Kidney (tissue), 13 donors: ENCODE measurements at regions not wholly inside any gene's neighbourhood (a gene's known extent, or its start where the extent isn't known, plus 50 kb on each side); places are given as distances from the start of the nearest gene placed in this dataset.

Experiments
- DNase-seq, 5 donors: peaks; one replicate each; pipeline ENCODE4 v3.0.0-alpha.2; 2013 to 2020
- FAIRE-seq: peaks from 2 replicates; lab custom pipeline; 2012; peaks lifted over from hg19 to GRCh38; lab: Jason Lieb, UNC
- H3K27ac ChIP-seq, 2 donors: one replicate each; pipeline ENCODE4 v1.7.0; 2013; ENCODE audit warnings: low read depth in 2 of 2, low read length in 2 of 2, inconsistent platforms in 1 of 2
- H3K27me3 ChIP-seq: one replicate; pipeline ENCODE4 v1.7.1; 2013; ENCODE audit warnings: low read length, inconsistent platforms; ENCODE audit not compliant: control insufficient read depth, insufficient read depth
- H3K36me3 ChIP-seq, 3 donors: one replicate each; pipeline versions ENCODE4 v1.7.0 to v1.7.1; 2013; ENCODE audit warnings: low read length in 3 of 3, control low read depth in 1 of 3, inconsistent platforms in 1 of 3; ENCODE audit not compliant: insufficient read depth in 3 of 3, control insufficient read depth in 2 of 3
- H3K4me1 ChIP-seq, 3 donors: one replicate each; pipeline versions ENCODE4 v1.7.0 to v1.7.1; 2013; ENCODE audit warnings: low read length in 3 of 3, inconsistent platforms in 1 of 3, low read depth in 1 of 3; ENCODE audit not compliant: control insufficient read depth in 2 of 3, insufficient read depth in 2 of 3
- H3K4me3 ChIP-seq, 3 donors: one replicate each; pipeline versions ENCODE4 v1.7.0 to v1.8.1; 2013; ENCODE audit warnings: low read length in 3 of 3, control low read depth in 1 of 3, inconsistent platforms in 1 of 3
- H3K9ac ChIP-seq, 3 donors: one replicate each; pipeline versions ENCODE4 v1.7.0 to v1.7.1; 2013; ENCODE audit warnings: low read length in 3 of 3, control low read depth in 1 of 3, inconsistent platforms in 1 of 3
- H3K9me3 ChIP-seq, 3 donors: one replicate each; pipeline versions ENCODE4 v1.7.0 to v1.7.1; 2013; ENCODE audit warnings: low read length in 3 of 3, control low read depth in 1 of 3, inconsistent platforms in 1 of 3; ENCODE audit not compliant: control insufficient read depth in 2 of 3, insufficient read depth in 1 of 3
- intact Hi-C: fragments of 100-400 bp; cut with DNase I; formaldehyde crosslinking; loops from one replicate; pipeline ENCODE4 v1.11.1; 2022
- TF ChIP-seq, protein P1 (sequence below): IDR thresholded peaks from 3 replicates; pipeline ENCODE4 v1.5.1; 2012; ENCODE audit warnings: mild to moderate bottlenecking, moderate library complexity, borderline replicate concordance; ENCODE audit not compliant: insufficient read depth; ENCODE audit errors: extremely low read depth
- donor health status: control.
- donor health status: control.
- donor health status: control.
- donor health status: control.
- donor health status: control.
- donor health status: DM: yes; HTN: yes; CAD: no.
- donor health status: Normal renal cell carcinoma (clear cell type).

DNA sequence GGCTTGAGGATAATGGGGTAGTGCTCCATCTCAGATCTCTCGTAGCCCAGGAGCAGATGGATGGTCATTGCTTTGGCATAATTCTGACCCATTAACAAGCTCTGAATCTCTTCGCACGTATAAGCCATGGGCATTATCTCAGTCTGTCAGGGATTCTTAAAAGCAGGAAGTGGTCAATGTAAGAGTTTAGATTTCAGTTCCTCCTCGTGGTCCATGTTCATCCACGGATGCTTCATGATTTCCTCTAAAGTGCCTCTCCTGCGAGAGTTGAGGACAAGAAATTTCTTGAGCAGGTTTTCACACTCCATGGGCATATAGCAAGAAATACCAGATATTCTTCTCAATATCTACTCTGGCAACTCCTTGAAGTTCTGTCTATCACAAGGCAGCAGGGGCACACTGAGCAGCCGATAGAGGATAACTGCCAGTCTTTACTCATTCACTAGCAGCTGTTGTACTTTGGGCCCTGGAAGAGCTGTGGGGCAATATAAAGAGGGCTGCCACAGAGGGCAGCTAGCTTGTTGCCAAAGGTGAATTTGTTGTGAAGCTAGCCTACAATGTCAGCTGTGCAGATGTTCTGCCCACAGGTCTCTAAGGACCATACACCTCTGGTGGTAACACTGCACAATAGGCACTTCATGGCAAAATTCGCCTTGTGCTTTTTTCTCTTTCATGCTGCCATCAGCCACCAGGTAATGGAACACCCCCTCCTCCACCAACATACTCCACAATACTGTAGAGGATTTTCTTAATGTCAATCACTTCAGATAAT lies 52.0 kb upstream of the WDR17 start:
- intact Hi-C loops, result no loop called here
- TF ChIP-seq, protein P1, sequence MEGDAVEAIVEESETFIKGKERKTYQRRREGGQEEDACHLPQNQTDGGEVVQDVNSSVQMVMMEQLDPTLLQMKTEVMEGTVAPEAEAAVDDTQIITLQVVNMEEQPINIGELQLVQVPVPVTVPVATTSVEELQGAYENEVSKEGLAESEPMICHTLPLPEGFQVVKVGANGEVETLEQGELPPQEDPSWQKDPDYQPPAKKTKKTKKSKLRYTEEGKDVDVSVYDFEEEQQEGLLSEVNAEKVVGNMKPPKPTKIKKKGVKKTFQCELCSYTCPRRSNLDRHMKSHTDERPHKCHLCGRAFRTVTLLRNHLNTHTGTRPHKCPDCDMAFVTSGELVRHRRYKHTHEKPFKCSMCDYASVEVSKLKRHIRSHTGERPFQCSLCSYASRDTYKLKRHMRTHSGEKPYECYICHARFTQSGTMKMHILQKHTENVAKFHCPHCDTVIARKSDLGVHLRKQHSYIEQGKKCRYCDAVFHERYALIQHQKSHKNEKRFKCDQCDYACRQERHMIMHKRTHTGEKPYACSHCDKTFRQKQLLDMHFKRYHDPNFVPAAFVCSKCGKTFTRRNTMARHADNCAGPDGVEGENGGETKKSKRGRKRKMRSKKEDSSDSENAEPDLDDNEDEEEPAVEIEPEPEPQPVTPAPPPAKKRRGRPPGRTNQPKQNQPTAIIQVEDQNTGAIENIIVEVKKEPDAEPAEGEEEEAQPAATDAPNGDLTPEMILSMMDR, result no peak
- no peaks in the 10 kb centered on the region for H3K9me3 ChIP-seq
- FAIRE-seq (no peak), DNase-seq (no peak)
- no peak overlapping the region for H3K9ac ChIP-seq
- no peak overlapping the region for H3K27ac ChIP-seq
- no peak overlapping the region for H3K4me3 ChIP-seq
- H3K4me1 ChIP-seq, result no peaks in the 10 kb centered on the region
- H3K27me3 ChIP-seq, result no peaks in the 10 kb centered on the region
- H3K36me3 ChIP-seq, result no peaks in the 10 kb centered on the region

DNA sequence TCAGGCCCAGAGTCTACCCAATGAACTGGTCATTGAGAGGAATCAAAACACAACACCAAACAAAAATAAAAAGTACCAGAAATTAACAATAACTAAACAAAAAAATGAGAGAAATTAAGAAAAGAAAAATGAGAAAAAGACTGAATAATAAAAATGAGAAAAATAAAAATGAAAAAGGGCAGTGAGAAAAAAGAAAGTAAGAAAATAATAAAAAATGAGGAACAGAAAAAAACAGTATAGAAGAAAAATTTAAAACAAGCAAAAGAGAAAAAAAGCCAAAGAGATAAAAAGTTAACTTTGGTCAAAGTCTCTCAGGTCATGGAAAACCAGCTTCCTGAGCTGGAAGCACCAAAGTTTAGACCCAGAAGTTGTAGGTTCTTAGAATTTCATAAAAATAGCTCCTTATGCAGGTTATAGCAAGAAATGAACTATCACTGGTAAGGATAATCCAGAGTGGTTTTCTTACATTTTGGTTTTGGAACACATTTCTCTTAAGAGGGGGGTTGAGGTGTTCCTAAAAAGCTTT lies 51.0 kb upstream of the WDR17 start:
- H3K9ac ChIP-seq, result no peak overlapping the region
- H3K4me3 ChIP-seq, result no peak overlapping the region
- H3K27ac ChIP-seq, result no peak overlapping the region
- TF ChIP-seq, protein P1, result no peak
- H3K9me3 ChIP-seq, result no peaks in the 10 kb centered on the region
- no peaks in the 10 kb centered on the region for H3K4me1 ChIP-seq
- intact Hi-C loops, result no loop called here
- FAIRE-seq, result peak; percentile 44
- no peaks in the 10 kb centered on the region for H3K27me3 ChIP-seq
- DNase-seq, result no peak
- H3K36me3 ChIP-seq, result no peaks in the 10 kb centered on the region
